Inferior parietal cortex (tissue), 1 donor: ENCODE measurements at regions not wholly inside any gene's neighbourhood (a gene's known extent, or its start where the extent isn't known, plus 50 kb on each side); places are given as distances from the start of the nearest gene placed in this dataset.

Experiments used
- DNase-seq: peaks from one replicate; pipeline ENCODE4 v3.0.0-alpha.2; 2016; ENCODE audit errors: extremely low spot score

GRCh38 chr21:14722841-14723483 lies 176.8 kb upstream of the SAMSN1 start:
- DNase-seq = no peak

GRCh38 chr21:14720237-14720636 lies 174.1 kb upstream of the SAMSN1 start:
- DNase-seq = no peak

- no peak for DNase-seq
Observed at GRCh38 chr21:14718951-14719350, 172.8 kb upstream of the SAMSN1 start.

- DNase-seq = no peak
Observed at GRCh38 chr21:14716761-14717396, 170.8 kb upstream of the SAMSN1 start.

GRCh38 chr21:14713109-14713508 lies 167.0 kb upstream of the SAMSN1 start:
- no peak for DNase-seq

GRCh38 chr21:14712121-14712715 lies 166.1 kb upstream of the SAMSN1 start:
- no peak for DNase-seq

- DNase-seq = no peak
Observed at GRCh38 chr21:14711287-14711686, 165.2 kb upstream of the SAMSN1 start.

GRCh38 chr21:14707511-14708020 lies 161.5 kb upstream of the SAMSN1 start:
- DNase-seq = no peak

- no peak for DNase-seq
Observed at GRCh38 chr21:14706712-14707510, 160.8 kb upstream of the SAMSN1 start.

GRCh38 chr21:14699433-14700407 lies 153.6 kb upstream of the SAMSN1 start:
- no peak for DNase-seq

- DNase-seq = no peak
Observed at GRCh38 chr21:14697769-14698168, 151.7 kb upstream of the SAMSN1 start.

- DNase-seq = no peak
Observed at GRCh38 chr21:14694817-14695216, 148.7 kb upstream of the SAMSN1 start.

GRCh38 chr21:14693997-14694396 lies 147.9 kb upstream of the SAMSN1 start:
- DNase-seq = no peak

- no peak for DNase-seq
Observed at GRCh38 chr21:14691914-14692313, 145.8 kb upstream of the SAMSN1 start.

- DNase-seq = no peak
Observed at GRCh38 chr21:14690886-14691285, 144.8 kb upstream of the SAMSN1 start.

GRCh38 chr21:14688936-14689335 lies 142.8 kb upstream of the SAMSN1 start:
- no peak for DNase-seq

- no peak for DNase-seq
Observed at GRCh38 chr21:14688412-14688811, 142.3 kb upstream of the SAMSN1 start.

- no peak for DNase-seq
Observed at GRCh38 chr21:14687268-14687625, 141.1 kb upstream of the SAMSN1 start.

- no peak for DNase-seq
Observed at GRCh38 chr21:14686466-14687267, 140.6 kb upstream of the SAMSN1 start.

- no peak for DNase-seq
Observed at GRCh38 chr21:14685568-14685967, 139.5 kb upstream of the SAMSN1 start.
